ENCODE measurements at regions not wholly inside any gene's neighbourhood (a gene's known extent, or its start where the extent isn't known, plus 50 kb on each side); places are given as distances from the start of the nearest gene placed in this dataset.

DNA sequence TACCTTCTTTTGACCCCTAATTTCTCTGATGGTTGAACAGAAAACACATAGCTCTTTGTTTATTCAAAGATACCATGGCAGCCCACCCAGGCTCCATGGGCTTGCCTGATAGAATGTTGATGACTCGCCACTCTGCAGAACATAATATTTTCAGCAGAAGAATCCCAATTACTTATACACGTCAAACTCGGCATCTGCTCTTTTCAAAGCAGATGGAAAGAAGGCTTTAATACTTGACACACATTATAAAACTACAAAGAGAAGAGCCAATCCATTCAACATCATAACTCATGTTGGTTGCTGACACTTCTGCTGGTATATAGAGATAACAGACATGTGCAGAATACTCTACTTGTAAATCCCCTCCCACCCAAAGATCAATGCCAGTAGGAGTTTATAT, 69.0 kb downstream of the FOXI2 start:
- TF ChIP-seq, protein P1, sequence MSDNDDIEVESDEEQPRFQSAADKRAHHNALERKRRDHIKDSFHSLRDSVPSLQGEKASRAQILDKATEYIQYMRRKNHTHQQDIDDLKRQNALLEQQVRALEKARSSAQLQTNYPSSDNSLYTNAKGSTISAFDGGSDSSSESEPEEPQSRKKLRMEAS (IDR thresholded peaks at IDR 0.05; ENCODE audit: insufficient read depth, insufficient read length): no peak
- TF ChIP-seq, protein P2, sequence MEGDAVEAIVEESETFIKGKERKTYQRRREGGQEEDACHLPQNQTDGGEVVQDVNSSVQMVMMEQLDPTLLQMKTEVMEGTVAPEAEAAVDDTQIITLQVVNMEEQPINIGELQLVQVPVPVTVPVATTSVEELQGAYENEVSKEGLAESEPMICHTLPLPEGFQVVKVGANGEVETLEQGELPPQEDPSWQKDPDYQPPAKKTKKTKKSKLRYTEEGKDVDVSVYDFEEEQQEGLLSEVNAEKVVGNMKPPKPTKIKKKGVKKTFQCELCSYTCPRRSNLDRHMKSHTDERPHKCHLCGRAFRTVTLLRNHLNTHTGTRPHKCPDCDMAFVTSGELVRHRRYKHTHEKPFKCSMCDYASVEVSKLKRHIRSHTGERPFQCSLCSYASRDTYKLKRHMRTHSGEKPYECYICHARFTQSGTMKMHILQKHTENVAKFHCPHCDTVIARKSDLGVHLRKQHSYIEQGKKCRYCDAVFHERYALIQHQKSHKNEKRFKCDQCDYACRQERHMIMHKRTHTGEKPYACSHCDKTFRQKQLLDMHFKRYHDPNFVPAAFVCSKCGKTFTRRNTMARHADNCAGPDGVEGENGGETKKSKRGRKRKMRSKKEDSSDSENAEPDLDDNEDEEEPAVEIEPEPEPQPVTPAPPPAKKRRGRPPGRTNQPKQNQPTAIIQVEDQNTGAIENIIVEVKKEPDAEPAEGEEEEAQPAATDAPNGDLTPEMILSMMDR (IDR thresholded peaks at IDR 0.05; ENCODE audit: extremely low read depth in 1 of 2, insufficient read depth in 1 of 2, low read depth in 1 of 2, low read length in 2 of 2): no peak
- TF ChIP-seq EZH2 (IDR thresholded peaks at IDR 0.05; ENCODE audit: borderline replicate concordance, low read depth, low read length, severe bottlenecking) (no peak), POLR2AphosphoS5 (IDR thresholded peaks at IDR 0.05; ENCODE audit: insufficient read depth, low read depth, low read length) (no peak), POLR2A (IDR thresholded peaks at IDR 0.05; ENCODE audit: low read depth, low read length) (no peak)
